HCT116 (cell line): ENCODE measurements at regions not wholly inside any gene's neighbourhood (a gene's known extent, or its start where the extent isn't known, plus 50 kb on each side); places are given as distances from the start of the nearest gene placed in this dataset.

Experiments
- ATAC-seq: fragments of 200-7000 bp; cut with Tn5 transposase; 2 replicates; pipeline ENCODE4 v1.9.1; 2020; ENCODE audit warnings: mild to moderate bottlenecking, moderate library complexity
- BruUV-seq: library from RNA; stranded (reverse); fragments of 400-500 nt; replicated peaks from 2 replicates; lab custom pipeline; 2021; lab: Mats Ljungman, UMichigan
- CTCF ChIA-PET: fragments of 300-600 bp; sonication (Branson Sonifier 250); formaldehyde crosslinking; loops from one replicate; lab custom pipeline; 2021; ENCODE audit warnings: antibody characterized with exemption; lab: Charles Lee
- POLR2A ChIA-PET: fragments of 300-600, 350-600 bp; sonication (Branson Sonifier 250); formaldehyde crosslinking; loops from one replicate; lab custom pipeline; 2021; ENCODE audit warnings: antibody characterized with exemption; lab: Charles Lee
- RAD21 ChIA-PET, 2 experiments: fragments of 300-600 bp; sonication (Branson Sonifier 250); formaldehyde crosslinking; loops; one replicate each; lab custom pipeline; 2023; ENCODE audit warnings: low total read pairs in 2 of 2; ENCODE audit not compliant: uncharacterized antibody in 2 of 2, unreplicated experiment in 2 of 2, low non-redundant PET in 1 of 2; lab: Charles Lee
- DNase-seq: peaks from one replicate; pipeline ENCODE4 v3.0.0-alpha.2; 2010; ENCODE audit warnings: low read depth, low spot score
- H2AFZ ChIP-seq: fragments of 200-600 bp; shearing (Covaris generic), sonication (generic); 2 replicates; pipeline ENCODE4 v1.6.1; 2017; ENCODE audit warnings: low read depth, mixed run types, mixed read lengths, antibody characterized with exemption, low read length; ENCODE audit not compliant: poor library complexity, severe bottlenecking
- H3K27ac ChIP-seq: 2 replicates; pipeline ENCODE4 v1.5.1; 2012; ENCODE audit warnings: low read depth, low read length
- H3K27me3 ChIP-seq: fragments of 200-600 bp; sonication (generic); 2 replicates; pipeline ENCODE4 v1.6.1; 2016; ENCODE audit warnings: mixed run types, low read length, mixed read lengths; ENCODE audit not compliant: insufficient read depth
- H3K36me3 ChIP-seq, 2 experiments: fragments of 200-500 bp in 1 of 2; fragments of 200-600 bp in 1 of 2; sonication (Bioruptor generic) in 1 of 2; sonication (generic) in 1 of 2; 2 replicates each; pipeline versions ENCODE4 v1.5.1 to v1.6.1; 2014 to 2016; ENCODE audit warnings: low read length in 2 of 2, inconsistent platforms in 1 of 2, mixed read lengths in 1 of 2, mixed run types in 1 of 2; ENCODE audit not compliant: insufficient read depth in 2 of 2, control insufficient read depth in 1 of 2
- H3K4me1 ChIP-seq, 2 experiments: fragments of 200-600 bp in 1 of 2; sonication (generic) in 1 of 2; 2 replicates each; pipeline versions ENCODE4 v1.5.1 to v1.6.1; 2012 to 2017; ENCODE audit warnings: low read length in 2 of 2, inconsistent platforms in 1 of 2, mild to moderate bottlenecking in 1 of 2, mixed read lengths in 1 of 2, mixed run types in 1 of 2, moderate library complexity in 1 of 2; ENCODE audit not compliant: insufficient read depth in 2 of 2, control insufficient read depth in 1 of 2
- H3K4me2 ChIP-seq: fragments of 200-600 bp; sonication (generic); 2 replicates; pipeline ENCODE4 v1.6.1; 2017; ENCODE audit warnings: mixed run types, low read length, mixed read lengths
- H3K4me3 ChIP-seq, 2 experiments: fragments of 200-600 bp in 1 of 2; sonication (generic) in 1 of 2; replicated peaks in 1 of 2; 2 replicates each; pipeline ENCODE4 v1.5.1; 2011 to 2016; ENCODE audit warnings: low read length in 2 of 2, control low read depth in 1 of 2, low read depth in 1 of 2, mild to moderate bottlenecking in 1 of 2, mixed read lengths in 1 of 2, mixed run types in 1 of 2
- H3K79me2 ChIP-seq: fragments of 200-600 bp; sonication (generic); 2 replicates; pipeline ENCODE4 v1.6.1; 2017; ENCODE audit warnings: mild to moderate bottlenecking, mixed run types, low read length, moderate library complexity, mixed read lengths; ENCODE audit not compliant: insufficient read depth
- H3K9ac ChIP-seq: fragments of 200-600 bp; sonication (generic); 2 replicates; pipeline ENCODE4 v1.6.1; 2016; ENCODE audit warnings: low read length, mixed read lengths
- H3K9me2 ChIP-seq: fragments of 200-600 bp; sonication (generic), shearing (Covaris generic); 2 replicates; pipeline ENCODE4 v1.6.1; 2017; ENCODE audit warnings: mixed run types, mild to moderate bottlenecking, moderate library complexity; ENCODE audit not compliant: insufficient read depth
- H3K9me3 ChIP-seq, 2 experiments: fragments of 200-500 bp in 1 of 2; fragments of 200-600 bp in 1 of 2; sonication (Bioruptor generic) in 1 of 2; sonication (generic) in 1 of 2; 2 replicates each; pipeline ENCODE4 v1.6.1; 2014 to 2017; ENCODE audit warnings: low read length in 2 of 2, mixed read lengths in 2 of 2, inconsistent platforms in 1 of 2, low read depth in 1 of 2, mild to moderate bottlenecking in 1 of 2, mixed run types in 1 of 2, moderate library complexity in 1 of 2; ENCODE audit not compliant: control insufficient read depth in 1 of 2, insufficient read depth in 1 of 2
- H4K20me1 ChIP-seq: fragments of 200-600 bp; sonication (generic), shearing (Covaris generic); 2 replicates; pipeline ENCODE4 v1.6.1; 2017; ENCODE audit warnings: mixed run types, mild to moderate bottlenecking, moderate library complexity; ENCODE audit not compliant: insufficient read depth
- CEBPB ChIP-seq: IDR thresholded peaks from 2 replicates; pipeline ENCODE4 v1.6.1; 2012; ENCODE audit warnings: low read depth
- EGR1 ChIP-seq: IDR thresholded peaks from 2 replicates; pipeline ENCODE4 v1.6.1; 2012; ENCODE audit warnings: low read depth
- JUND ChIP-seq: IDR thresholded peaks from 2 replicates; pipeline ENCODE4 v1.6.1; 2012
- MAX ChIP-seq: IDR thresholded peaks from 2 replicates; pipeline ENCODE4 v1.6.1; 2012
- RAD21 ChIP-seq: IDR thresholded peaks from 2 replicates; pipeline ENCODE4 v1.6.1; 2012; ENCODE audit warnings: low read depth, mild to moderate bottlenecking
- intact Hi-C: fragments of 100-400 bp; cut with micrococcal nuclease; formaldehyde crosslinking; loops from 2 replicates; pipeline ENCODE4 v1.10.0; 2022

- CTCF ChIA-PET = no interaction called here
- DNase-seq = no peak
- intact Hi-C loops = no loop called here
These were observed 56.3 kb upstream of the CFAP20DC start for GRCh38 chr3:59106085-59106648.

GRCh38 chr3:59103552-59103951 lies 53.7 kb upstream of the CFAP20DC start:
- intact Hi-C loops = no loop called here
- CTCF ChIA-PET = no interaction called here

More at GRCh38 chr3:59106085-59106648, 56.3 kb upstream of the CFAP20DC start:
- Histone ChIP-seq H3K4me3 (no peak overlapping the region), H3K27ac (no peak overlapping the region), H3K9me3 (no peaks in the 10 kb centered on the region), H3K79me2 (no peaks in the 10 kb centered on the region), H3K27me3 (no peaks in the 10 kb centered on the region), H3K4me1 (no peaks in the 10 kb centered on the region), H3K4me2 (no peak overlapping the region), H2AFZ (no peak overlapping the region), H3K9me2 (no peaks in the 10 kb centered on the region), H4K20me1 (no peaks in the 10 kb centered on the region), H3K36me3 (no peaks in the 10 kb centered on the region), H3K9ac (no peak overlapping the region)
- ChIA-PET RAD21 (no interaction called here), POLR2A (interaction anchor here (0.6 kb wide), 1 partner anchor 10 kb away, joined by 3 read pairs; no protein-coding TSS in a partner anchor)
- BruUV-seq = no TSS peak
- TF ChIP-seq CEBPB (no peak), RAD21 (no peak), MAX (no peak)
- no peak for ATAC-seq

More at GRCh38 chr3:59103552-59103951, 53.7 kb upstream of the CFAP20DC start:
- Histone ChIP-seq H3K36me3 (no peaks in the 10 kb centered on the region), H3K4me3 (no peak overlapping the region), H3K4me2 (no peak overlapping the region), H4K20me1 (no peaks in the 10 kb centered on the region), H3K79me2 (no peaks in the 10 kb centered on the region), H3K9me3 (no peaks in the 10 kb centered on the region), H3K27ac (no peak overlapping the region), H3K9ac (no peak overlapping the region), H3K9me2 (no peaks in the 10 kb centered on the region), H3K4me1 (no peaks in the 10 kb centered on the region), H2AFZ (no peak overlapping the region), H3K27me3 (no peaks in the 10 kb centered on the region)
- ATAC-seq = no peak
- ChIA-PET POLR2A (no interaction called here), RAD21 (no interaction called here)
- TF ChIP-seq EGR1 (no peak), JUND (no peak)
- no peak for DNase-seq
- no TSS peak for BruUV-seq
